ENCODE measurements at regions not wholly inside any gene's neighbourhood (a gene's known extent, or its start where the extent isn't known, plus 50 kb on each side); places are given as distances from the start of the nearest gene placed in this dataset.

GRCh38 chr6:168890306-168890980, 363.2 kb downstream of the THBS2 start:
- no peak for DNase-seq (ENCODE audit: low spot score)
- peaks cover 0 to 4% (median 1%) of the 10 kb centered on the region in 4 donors for H3K4me1 ChIP-seq (ENCODE audit: control insufficient read depth in 4 of 4, insufficient read depth in 4 of 4, low read length in 3 of 4)
- no peak overlapping the region for H3K27ac ChIP-seq (ENCODE audit: low read depth in 1 of 2, low read length in 2 of 2)
- H3K27me3 ChIP-seq (ENCODE audit: control insufficient read depth in 4 of 4, insufficient read depth in 4 of 4, low read length in 3 of 4) = no peaks in the 10 kb centered on the region
- H3K36me3 ChIP-seq (ENCODE audit: control insufficient read depth in 4 of 4, insufficient read depth in 3 of 4, low read depth in 1 of 4, low read length in 3 of 4) = no peaks in the 10 kb centered on the region
- 88% methylated on average over 26 of the region's 26 CpGs for WGBS
- TF ChIP-seq RXRA (IDR thresholded peaks at IDR 0.05) = no peak
- no peak for TF ChIP-seq EGR1 (IDR thresholded peaks at IDR 0.05; ENCODE audit: low read depth in 2 of 2)
- no peak for TF ChIP-seq FOXA1 (IDR thresholded peaks at IDR 0.05)
- TF ChIP-seq ATF3 (IDR thresholded peaks at IDR 0.05) = no peak
- no peak for TF ChIP-seq CTCF (IDR thresholded peaks at IDR 0.05; ENCODE audit: low read depth, low read length, missing input control)
- TF ChIP-seq TAF1 (conservative IDR thresholded peaks at IDR 0.05) = no peak
- TF ChIP-seq GABPA (IDR thresholded peaks at IDR 0.05 in 1 of 2, conservative IDR thresholded peaks at IDR 0.05 in 1 of 2) = no peak
- no peak for TF ChIP-seq ZBTB33 (IDR thresholded peaks at IDR 0.05)
- no peak for TF ChIP-seq SP1 (IDR thresholded peaks at IDR 0.05)
- TF ChIP-seq RAD21 (IDR thresholded peaks at IDR 0.05) = no peak
- no peak for TF ChIP-seq JUND (IDR thresholded peaks at IDR 0.05)
- TF ChIP-seq HNF4G (IDR thresholded peaks at IDR 0.05) = no peak
- no peak for TF ChIP-seq MAX (IDR thresholded peaks at IDR 0.05)
- TF ChIP-seq NR2F2 (IDR thresholded peaks at IDR 0.05) = no peak
- TF ChIP-seq HNF4A (conservative IDR thresholded peaks at IDR 0.05) = no peak
- no peak for TF ChIP-seq FOXA2 (IDR thresholded peaks at IDR 0.05)
- H3K4me3 ChIP-seq (ENCODE audit: low read depth in 1 of 3, low read length in 3 of 3) = no peak overlapping the region
- no peak overlapping the region for H3K9ac ChIP-seq (ENCODE audit: low read depth in 1 of 2, low read length in 2 of 2)
- no peaks in the 10 kb centered on the region for H3K9me3 ChIP-seq (ENCODE audit: control insufficient read depth in 4 of 4, low read length in 3 of 4)

GRCh38 chr6:168888786-168889345, 364.8 kb downstream of the THBS2 start:
- Histone ChIP-seq H3K36me3 (ENCODE audit: control insufficient read depth in 4 of 4, insufficient read depth in 3 of 4, low read depth in 1 of 4, low read length in 3 of 4) (no peaks in the 10 kb centered on the region), H3K4me1 (ENCODE audit: control insufficient read depth in 4 of 4, insufficient read depth in 4 of 4, low read length in 3 of 4) (peaks cover 0 to 3% (median 0%) of the 10 kb centered on the region in 4 donors), H3K27me3 (ENCODE audit: control insufficient read depth in 4 of 4, insufficient read depth in 4 of 4, low read length in 3 of 4) (peaks cover 0 to 2% (median 0%) of the 10 kb centered on the region in 4 donors), H3K9ac (ENCODE audit: low read depth in 1 of 2, low read length in 2 of 2) (no peak overlapping the region), H3K4me3 (ENCODE audit: low read depth in 1 of 3, low read length in 3 of 3) (no peak overlapping the region), H3K9me3 (ENCODE audit: control insufficient read depth in 4 of 4, low read length in 3 of 4) (no peaks in the 10 kb centered on the region), H3K27ac (ENCODE audit: low read depth in 1 of 2, low read length in 2 of 2) (no peak overlapping the region)
- 95% methylated on average over 18 of the region's 18 CpGs for WGBS
- DNase-seq (ENCODE audit: low spot score) = no peak
- TF ChIP-seq MAX (IDR thresholded peaks at IDR 0.05) (no peak), JUND (IDR thresholded peaks at IDR 0.05) (no peak), ATF3 (IDR thresholded peaks at IDR 0.05) (no peak), HNF4A (conservative IDR thresholded peaks at IDR 0.05) (no peak), GABPA (IDR thresholded peaks at IDR 0.05 in 1 of 2, conservative IDR thresholded peaks at IDR 0.05 in 1 of 2) (no peak), FOXA1 (IDR thresholded peaks at IDR 0.05) (no peak), REST (IDR thresholded peaks at IDR 0.05) (no peak), YY1 (IDR thresholded peaks at IDR 0.05) (no peak), ZBTB33 (IDR thresholded peaks at IDR 0.05) (no peak), FOXA2 (IDR thresholded peaks at IDR 0.05) (no peak), RAD21 (IDR thresholded peaks at IDR 0.05) (no peak), SP1 (IDR thresholded peaks at IDR 0.05) (no peak)

Measured in liver (tissue), 8 donors.